ENCODE measurements at regions not wholly inside any gene's neighbourhood (a gene's known extent, or its start where the extent isn't known, plus 50 kb on each side); places are given as distances from the start of the nearest gene placed in this dataset.

- no peaks in the 10 kb centered on the region for H3K27me3 ChIP-seq
- H3K4me1 ChIP-seq = no peaks in the 10 kb centered on the region
- ATAC-seq = no peak
- no peak for TF ChIP-seq CTCF (IDR thresholded peaks at IDR 0.05)
- no peaks in the 10 kb centered on the region for H3K36me3 ChIP-seq
- H3K9me3 ChIP-seq = no peaks in the 10 kb centered on the region
- intact Hi-C loops (cut with DNase I) = no loop called here
- H3K4me3 ChIP-seq = no peak overlapping the region
- no peak for DNase-seq
- H3K27ac ChIP-seq = no peak overlapping the region
These were observed 50.0 kb upstream of the ATL2 start for GRCh38 chr2:38427054-38427453.

Measured in left lung (tissue), 4 donors.